Neural progenitor cell (in vitro differentiated cells): ENCODE measurements at regions not wholly inside any gene's neighbourhood (a gene's known extent, or its start where the extent isn't known, plus 50 kb on each side); places are given as distances from the start of the nearest gene placed in this dataset.

Experiments used
- DNase-seq: peaks from one replicate; pipeline ENCODE4 v3.0.0-alpha.2; 2016; ENCODE audit warnings: low spot score
- H2AFZ ChIP-seq: fragments of 200-600 bp; sonication (generic); replicated peaks from 2 replicates; pipeline ENCODE4 v1.6.1; 2016; ENCODE audit warnings: antibody characterized with exemption
- H3F3A ChIP-seq: fragments of 200-600 bp; sonication (generic); 2 replicates; pipeline ENCODE4 v1.6.1; 2016; ENCODE audit warnings: antibody characterized with exemption, low read depth
- H3K27ac ChIP-seq: fragments of 200-600 bp; sonication (generic); 2 replicates; pipeline ENCODE4 v1.5.1; 2016; ENCODE audit warnings: mild to moderate bottlenecking
- H3K27me3 ChIP-seq: fragments of 200-600 bp; sonication (generic); 2 replicates; pipeline ENCODE4 v1.6.1; 2016; ENCODE audit warnings: mild to moderate bottlenecking, moderate library complexity
- H3K36me3 ChIP-seq: fragments of 200-600 bp; sonication (generic); 2 replicates; pipeline ENCODE4 v1.5.1; 2016
- H3K4me1 ChIP-seq: fragments of 200-600 bp; sonication (generic); 2 replicates; pipeline ENCODE4 v1.6.1; 2016; ENCODE audit warnings: mixed run types
- H3K4me2 ChIP-seq: fragments of 200-600 bp; sonication (generic); 2 replicates; pipeline ENCODE4 v1.6.1; 2016
- H3K4me3 ChIP-seq: fragments of 200-600 bp; sonication (generic); 2 replicates; pipeline ENCODE4 v1.5.1; 2016
- H3K79me2 ChIP-seq: fragments of 200-600 bp; sonication (generic); 2 replicates; pipeline ENCODE4 v1.6.1; 2016; ENCODE audit warnings: low read depth
- H3K9ac ChIP-seq: fragments of 200-600 bp; sonication (generic); 2 replicates; pipeline ENCODE4 v1.6.1; 2016
- H3K9me3 ChIP-seq: fragments of 200-600 bp; sonication (generic); 2 replicates; pipeline ENCODE4 v1.5.1; 2016; ENCODE audit warnings: low read depth
- H4K20me1 ChIP-seq: fragments of 200-600 bp; sonication (generic); 2 replicates; pipeline ENCODE4 v1.6.1; 2016; ENCODE audit warnings: low read depth
- H3K27ac Mint-ChIP-seq: 3 replicates; pipeline ENCODE4 v1.8.0; 2021; ENCODE audit warnings: mixed read lengths
- H3K27me3 Mint-ChIP-seq: 2 replicates; pipeline ENCODE4 v1.8.0; 2022; ENCODE audit warnings: low read depth, mild to moderate bottlenecking, inconsistent platforms, moderate library complexity, mixed read lengths; ENCODE audit not compliant: insufficient read depth
- H3K36me3 Mint-ChIP-seq: 3 replicates; pipeline ENCODE4 v1.8.0; 2021; ENCODE audit warnings: mixed read lengths
- H3K4me1 Mint-ChIP-seq: 3 replicates; pipeline ENCODE4 v1.8.0; 2021; ENCODE audit warnings: mixed read lengths
- H3K4me3 Mint-ChIP-seq: 3 replicates; pipeline ENCODE4 v1.8.0; 2021; ENCODE audit warnings: mild to moderate bottlenecking, moderate library complexity, mixed read lengths
- H3K9me3 Mint-ChIP-seq: 3 replicates; pipeline ENCODE4 v1.8.0; 2020; ENCODE audit warnings: mixed read lengths
- EZH2 ChIP-seq: fragments of 200-600 bp; sonication (generic); IDR thresholded peaks from 2 replicates; pipeline ENCODE4 v1.6.1; 2017; ENCODE audit warnings: antibody characterized with exemption, mild to moderate bottlenecking, moderate library complexity
- EZH2phosphoT487 ChIP-seq: fragments of 200-600 bp; sonication (generic); IDR thresholded peaks from 2 replicates; pipeline ENCODE4 v1.6.1; 2017; ENCODE audit warnings: antibody characterized with exemption
- TF ChIP-seq, protein P1 (sequence below): fragments of 200-600 bp; sonication (generic); IDR thresholded peaks from 2 replicates; pipeline ENCODE4 v1.5.1; 2017; ENCODE audit warnings: antibody characterized with exemption, mild to moderate bottlenecking

DNA sequence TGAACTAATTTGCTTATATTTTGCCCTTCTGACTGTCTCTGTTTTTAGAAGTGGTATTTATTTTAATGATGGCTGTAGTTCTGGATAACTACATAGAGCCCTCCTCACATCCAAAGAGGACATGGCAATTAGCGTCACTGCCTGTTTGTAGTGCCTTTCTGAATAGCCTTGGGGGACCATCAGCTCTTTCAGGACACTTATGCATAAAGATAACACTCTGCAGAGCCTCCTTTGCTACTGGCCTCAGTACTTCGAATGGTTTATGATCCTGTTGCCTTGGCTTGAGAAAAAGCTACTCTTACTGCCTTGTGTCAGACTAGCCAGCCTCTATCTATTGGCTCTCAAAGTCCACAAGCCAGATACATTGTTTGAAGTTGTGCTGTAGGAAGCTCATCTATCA, 105.4 kb upstream of the SPRED1 start:
- no peak overlapping the region for H3K27ac Mint-ChIP-seq
- peaks cover 2% of the 10 kb centered on the region for H3K27me3 Mint-ChIP-seq
- H3K4me1 Mint-ChIP-seq = peaks cover 27% of the 10 kb centered on the region

DNA sequence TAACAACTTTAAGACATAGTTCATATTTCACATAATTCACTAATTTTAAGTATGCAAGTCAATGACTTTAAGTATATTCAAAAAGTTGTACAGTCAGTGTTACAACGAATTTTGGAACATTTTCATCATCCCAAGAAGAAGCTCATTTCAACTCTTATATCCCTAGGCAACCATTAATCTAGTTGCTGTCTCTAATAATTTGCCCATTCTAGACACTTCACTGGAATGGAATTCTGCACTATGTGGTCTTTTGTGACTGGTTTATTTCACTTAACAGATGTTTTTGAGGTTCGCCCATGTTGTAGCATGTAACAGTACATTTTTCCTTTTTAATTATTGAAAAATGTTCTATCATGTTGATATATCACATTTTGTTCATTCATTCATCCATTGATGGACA, 104.2 kb upstream of the SPRED1 start:
- Histone ChIP-seq H3K27ac (no peak overlapping the region), H4K20me1 (no peaks in the 10 kb centered on the region), H3K27me3 (no peaks in the 10 kb centered on the region), H2AFZ (no peak overlapping the region), H3K9me3 (peaks cover 5% of the 10 kb centered on the region), H3K4me1 (peaks cover 20% of the 10 kb centered on the region), H3F3A (peaks cover 11% of the 10 kb centered on the region), H3K4me2 (no peak overlapping the region), H3K79me2 (no peaks in the 10 kb centered on the region), H3K4me3 (no peak overlapping the region), H3K36me3 (no peaks in the 10 kb centered on the region), H3K9ac (no peak overlapping the region)
- TF ChIP-seq, protein P1, sequence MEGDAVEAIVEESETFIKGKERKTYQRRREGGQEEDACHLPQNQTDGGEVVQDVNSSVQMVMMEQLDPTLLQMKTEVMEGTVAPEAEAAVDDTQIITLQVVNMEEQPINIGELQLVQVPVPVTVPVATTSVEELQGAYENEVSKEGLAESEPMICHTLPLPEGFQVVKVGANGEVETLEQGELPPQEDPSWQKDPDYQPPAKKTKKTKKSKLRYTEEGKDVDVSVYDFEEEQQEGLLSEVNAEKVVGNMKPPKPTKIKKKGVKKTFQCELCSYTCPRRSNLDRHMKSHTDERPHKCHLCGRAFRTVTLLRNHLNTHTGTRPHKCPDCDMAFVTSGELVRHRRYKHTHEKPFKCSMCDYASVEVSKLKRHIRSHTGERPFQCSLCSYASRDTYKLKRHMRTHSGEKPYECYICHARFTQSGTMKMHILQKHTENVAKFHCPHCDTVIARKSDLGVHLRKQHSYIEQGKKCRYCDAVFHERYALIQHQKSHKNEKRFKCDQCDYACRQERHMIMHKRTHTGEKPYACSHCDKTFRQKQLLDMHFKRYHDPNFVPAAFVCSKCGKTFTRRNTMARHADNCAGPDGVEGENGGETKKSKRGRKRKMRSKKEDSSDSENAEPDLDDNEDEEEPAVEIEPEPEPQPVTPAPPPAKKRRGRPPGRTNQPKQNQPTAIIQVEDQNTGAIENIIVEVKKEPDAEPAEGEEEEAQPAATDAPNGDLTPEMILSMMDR = no peak
- TF ChIP-seq EZH2phosphoT487 = no peak
- no peak for TF ChIP-seq EZH2
- no peak for DNase-seq
- H3K9me3 Mint-ChIP-seq = peaks cover 32% of the 10 kb centered on the region
- peaks cover 3% of the 10 kb centered on the region for H3K36me3 Mint-ChIP-seq
- H3K4me3 Mint-ChIP-seq = no peak overlapping the region
- H3K27ac Mint-ChIP-seq = no peak overlapping the region
- peaks cover 24% of the 10 kb centered on the region for H3K4me1 Mint-ChIP-seq
- H3K27me3 Mint-ChIP-seq = no peaks in the 10 kb centered on the region

More for the DNA sequence above, 105.4 kb upstream of the SPRED1 start:
- H3K9ac ChIP-seq = no peak overlapping the region
- H3K4me3 ChIP-seq = no peak overlapping the region
- peaks cover 6% of the 10 kb centered on the region for H3K36me3 Mint-ChIP-seq
- H3K27me3 ChIP-seq = no peaks in the 10 kb centered on the region
- H3K4me1 ChIP-seq = peaks cover 20% of the 10 kb centered on the region
- H2AFZ ChIP-seq = peak overlapping the region; percentile 19
- no peak overlapping the region for H3K27ac ChIP-seq
- no peaks in the 10 kb centered on the region for H3K36me3 ChIP-seq
- no peak overlapping the region for H3K4me3 Mint-ChIP-seq
- DNase-seq = no peak
- H4K20me1 ChIP-seq = no peaks in the 10 kb centered on the region
- peaks cover 28% of the 10 kb centered on the region for H3K9me3 Mint-ChIP-seq
- H3K79me2 ChIP-seq = no peaks in the 10 kb centered on the region
- peaks cover 5% of the 10 kb centered on the region for H3K9me3 ChIP-seq
- no peak overlapping the region for H3K4me2 ChIP-seq
- TF ChIP-seq, protein P1 = no peak
- peaks cover 11% of the 10 kb centered on the region for H3F3A ChIP-seq

DNA sequence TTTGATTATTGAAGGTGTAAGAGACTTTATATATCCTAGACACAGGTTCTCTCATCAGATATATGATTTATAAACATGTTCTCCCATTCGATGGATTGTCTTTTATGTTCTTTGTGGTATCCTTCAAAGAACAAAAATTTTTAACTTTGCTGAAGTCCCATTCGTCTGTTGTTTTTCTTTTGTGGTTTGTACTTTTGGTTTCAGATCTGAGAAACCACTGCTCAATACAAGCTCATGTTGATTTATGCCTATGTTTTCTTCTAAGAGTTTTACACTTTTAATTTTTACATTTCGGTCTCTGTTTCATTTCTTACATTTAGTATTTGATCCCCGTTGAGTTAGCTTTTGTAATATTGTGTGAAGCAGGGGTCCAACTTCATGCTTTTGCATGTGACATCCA, 103.3 kb upstream of the SPRED1 start:
- Mint-ChIP-seq H3K4me3 (no peak overlapping the region), H3K36me3 (peaks cover 1% of the 10 kb centered on the region), H3K4me1 (peaks cover 22% of the 10 kb centered on the region), H3K9me3 (peaks cover 32% of the 10 kb centered on the region), H3K27ac (no peak overlapping the region), H3K27me3 (no peaks in the 10 kb centered on the region)
- Histone ChIP-seq H3K79me2 (no peaks in the 10 kb centered on the region), H2AFZ (no peak overlapping the region), H3K27ac (no peak overlapping the region), H3K4me1 (peaks cover 20% of the 10 kb centered on the region), H3K4me3 (no peak overlapping the region), H3K9me3 (peaks cover 5% of the 10 kb centered on the region), H3K4me2 (no peak overlapping the region), H3K27me3 (no peaks in the 10 kb centered on the region), H3K36me3 (no peaks in the 10 kb centered on the region), H4K20me1 (no peaks in the 10 kb centered on the region), H3K9ac (no peak overlapping the region), H3F3A (peaks cover 11% of the 10 kb centered on the region)
- TF ChIP-seq, protein P1 = no peak
- TF ChIP-seq EZH2phosphoT487 = no peak
- TF ChIP-seq EZH2 = no peak
- no peak for DNase-seq

DNA sequence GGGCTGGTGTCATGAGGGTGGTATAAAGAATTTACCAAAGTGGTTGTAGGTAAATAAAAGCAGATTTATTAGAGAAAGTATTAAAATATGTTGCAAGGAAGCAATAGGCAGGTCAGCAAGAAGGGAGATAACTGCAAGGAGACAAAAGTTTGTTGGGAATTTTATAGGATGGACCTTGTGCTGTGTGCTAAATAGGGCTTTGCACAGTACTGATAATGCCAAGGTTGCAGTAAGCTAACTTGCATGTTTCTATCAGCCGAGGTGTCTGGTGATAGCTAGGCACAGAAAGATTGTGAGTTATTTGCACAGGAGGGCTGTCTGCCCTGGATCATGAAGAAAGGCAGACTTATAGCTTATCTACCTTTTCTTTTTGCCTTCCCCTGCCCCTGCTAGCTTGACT, 102.5 kb upstream of the SPRED1 start:
- Mint-ChIP-seq H3K4me3 (no peak overlapping the region), H3K27ac (no peak overlapping the region), H3K9me3 (peaks cover 32% of the 10 kb centered on the region), H3K4me1 (peaks cover 14% of the 10 kb centered on the region), H3K27me3 (no peaks in the 10 kb centered on the region), H3K36me3 (peaks cover 1% of the 10 kb centered on the region)
- TF ChIP-seq EZH2phosphoT487 (no peak), EZH2 (no peak)
- TF ChIP-seq, protein P1 = no peak
- peaks cover 9% of the 10 kb centered on the region for H3F3A ChIP-seq
- H3K36me3 ChIP-seq = no peaks in the 10 kb centered on the region
- H3K4me1 ChIP-seq = peaks cover 14% of the 10 kb centered on the region
- no peak overlapping the region for H3K4me3 ChIP-seq
- no peaks in the 10 kb centered on the region for H3K27me3 ChIP-seq
- no peak overlapping the region for H3K27ac ChIP-seq
- no peaks in the 10 kb centered on the region for H4K20me1 ChIP-seq
- peaks cover 5% of the 10 kb centered on the region for H3K9me3 ChIP-seq
- no peak overlapping the region for H2AFZ ChIP-seq
- H3K9ac ChIP-seq = no peak overlapping the region
- H3K4me2 ChIP-seq = no peak overlapping the region
- DNase-seq = no peak
- H3K79me2 ChIP-seq = no peaks in the 10 kb centered on the region
